Stimulated activated naive CD4-positive, alpha-beta T cell (primary cell): ENCODE measurements at regions not wholly inside any gene's neighbourhood (a gene's known extent, or its start where the extent isn't known, plus 50 kb on each side); places are given as distances from the start of the nearest gene placed in this dataset.

Experiments used
- DNase-seq, 6 experiments: peaks; one replicate each; lab custom pipeline; 2025; lab: John Stamatoyannopoulos, UW

- no peak for DNase-seq
Measured at GRCh38 chr5:20420991-20421595, 433.1 kb upstream of the CDH18 start.
